ENCODE measurements at regions not wholly inside any gene's neighbourhood (a gene's known extent, or its start where the extent isn't known, plus 50 kb on each side); places are given as distances from the start of the nearest gene placed in this dataset.

DNA sequence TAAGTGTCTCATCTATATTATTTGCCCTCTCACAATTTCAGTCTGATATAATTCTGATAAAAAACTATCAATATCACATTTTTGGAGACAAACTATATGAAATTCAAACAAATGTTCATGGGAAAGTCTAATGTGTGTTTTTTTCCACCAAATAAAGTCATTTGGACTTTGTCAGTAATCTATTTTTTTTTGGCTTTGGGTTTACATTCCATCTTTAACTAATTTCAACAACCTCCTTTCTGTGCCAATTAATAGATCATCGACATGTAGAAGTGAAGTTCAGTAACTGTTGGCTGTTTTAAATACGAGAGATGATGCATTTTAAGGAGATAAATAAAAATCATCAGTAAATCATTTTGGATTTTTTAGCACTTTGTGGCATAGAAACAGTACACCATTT lies 1623.0 kb upstream of the ACVR2A start:
- TF ChIP-seq, protein P1, sequence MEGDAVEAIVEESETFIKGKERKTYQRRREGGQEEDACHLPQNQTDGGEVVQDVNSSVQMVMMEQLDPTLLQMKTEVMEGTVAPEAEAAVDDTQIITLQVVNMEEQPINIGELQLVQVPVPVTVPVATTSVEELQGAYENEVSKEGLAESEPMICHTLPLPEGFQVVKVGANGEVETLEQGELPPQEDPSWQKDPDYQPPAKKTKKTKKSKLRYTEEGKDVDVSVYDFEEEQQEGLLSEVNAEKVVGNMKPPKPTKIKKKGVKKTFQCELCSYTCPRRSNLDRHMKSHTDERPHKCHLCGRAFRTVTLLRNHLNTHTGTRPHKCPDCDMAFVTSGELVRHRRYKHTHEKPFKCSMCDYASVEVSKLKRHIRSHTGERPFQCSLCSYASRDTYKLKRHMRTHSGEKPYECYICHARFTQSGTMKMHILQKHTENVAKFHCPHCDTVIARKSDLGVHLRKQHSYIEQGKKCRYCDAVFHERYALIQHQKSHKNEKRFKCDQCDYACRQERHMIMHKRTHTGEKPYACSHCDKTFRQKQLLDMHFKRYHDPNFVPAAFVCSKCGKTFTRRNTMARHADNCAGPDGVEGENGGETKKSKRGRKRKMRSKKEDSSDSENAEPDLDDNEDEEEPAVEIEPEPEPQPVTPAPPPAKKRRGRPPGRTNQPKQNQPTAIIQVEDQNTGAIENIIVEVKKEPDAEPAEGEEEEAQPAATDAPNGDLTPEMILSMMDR (IDR thresholded peaks at IDR 0.05; ENCODE audit: unreplicated experiment) = no peak
- H3K27me3 Mint-ChIP-seq (ENCODE audit: insufficient read depth, unreplicated experiment) = no peaks in the 10 kb centered on the region
- no peaks in the 10 kb centered on the region for H3K36me3 Mint-ChIP-seq (ENCODE audit: insufficient read depth, unreplicated experiment)
- CTCF ChIA-PET = no interaction called here
- no TSS peak for BruUV-seq (replicated peaks)
- H3K27ac Mint-ChIP-seq (ENCODE audit: low read depth, unreplicated experiment) = no peak overlapping the region
- no peak for DNase-seq (ENCODE audit: unreplicated experiment)
- H3K9me3 Mint-ChIP-seq (ENCODE audit: unreplicated experiment) = no peaks in the 10 kb centered on the region
- intact Hi-C loops (cut with micrococcal nuclease) = no loop called here
- H3K4me3 Mint-ChIP-seq (ENCODE audit: unreplicated experiment) = no peak overlapping the region
- POLR2A ChIA-PET = no interaction called here
- H3K4me1 Mint-ChIP-seq (ENCODE audit: insufficient read depth, unreplicated experiment) = no peaks in the 10 kb centered on the region

DNA sequence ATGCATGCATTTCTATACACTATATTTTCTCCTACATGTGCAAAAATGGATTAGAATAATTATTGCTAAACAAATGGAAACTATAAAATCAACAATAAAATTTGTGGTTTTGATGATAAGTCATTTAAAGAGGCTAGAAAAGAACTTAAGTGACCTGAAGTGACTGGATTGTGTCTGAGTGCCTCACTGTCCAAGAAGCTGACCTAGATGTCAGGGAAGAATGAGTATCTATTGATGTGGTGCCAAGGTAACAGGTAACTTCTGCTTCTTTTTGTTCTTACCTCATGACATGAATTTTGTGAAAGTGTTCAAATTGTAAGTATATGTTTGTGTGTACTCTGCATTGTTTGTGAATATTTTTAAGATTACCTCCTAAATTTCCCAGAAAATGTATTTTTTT lies 1623.9 kb upstream of the ACVR2A start:
- POLR2A ChIA-PET = no interaction called here
- no peak overlapping the region for H3K27ac Mint-ChIP-seq (ENCODE audit: low read depth, unreplicated experiment)

DNA sequence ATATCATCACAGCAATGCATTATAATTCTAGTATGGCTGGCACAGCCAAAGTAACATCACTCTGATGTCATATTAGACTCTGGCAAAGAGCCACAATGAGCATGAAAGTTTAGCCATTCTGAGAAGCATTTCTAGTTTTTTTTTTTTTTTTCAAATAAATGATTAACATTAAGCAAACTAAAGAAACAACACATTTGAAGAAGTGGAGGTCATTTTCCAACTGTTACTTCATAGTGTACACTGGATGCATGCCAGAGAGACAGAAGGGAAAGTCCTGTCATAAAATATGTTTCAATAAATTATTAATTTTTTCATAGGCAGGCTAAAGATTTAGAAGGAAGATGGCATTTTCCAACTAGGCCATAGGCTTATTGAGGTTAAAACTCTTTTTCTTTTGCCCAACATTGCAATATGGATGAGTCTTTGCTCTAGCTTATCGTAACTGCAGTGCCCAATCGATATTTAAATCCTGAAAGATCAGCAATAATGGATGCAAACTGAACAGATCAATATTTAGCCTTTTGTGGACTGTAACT lies 1630.4 kb upstream of the ACVR2A start:
- H3K36me3 Mint-ChIP-seq (ENCODE audit: insufficient read depth, unreplicated experiment) = no peaks in the 10 kb centered on the region
- peaks cover 8% of the 10 kb centered on the region for H3K9me3 Mint-ChIP-seq (ENCODE audit: unreplicated experiment)
- H3K4me3 Mint-ChIP-seq (ENCODE audit: unreplicated experiment) = no peak overlapping the region
- POLR2A ChIA-PET = interaction anchor here (0.6 kb wide), 1 partner anchor 302 kb away, joined by 3 read pairs; no protein-coding TSS in a partner anchor
- H3K4me1 Mint-ChIP-seq (ENCODE audit: insufficient read depth, unreplicated experiment) = no peaks in the 10 kb centered on the region
- TF ChIP-seq, protein P1 (IDR thresholded peaks at IDR 0.05; ENCODE audit: unreplicated experiment) = no peak
- BruUV-seq (replicated peaks) = no TSS peak
- peak; percentile 2 for DNase-seq (ENCODE audit: unreplicated experiment)
- H3K27me3 Mint-ChIP-seq (ENCODE audit: insufficient read depth, unreplicated experiment) = no peaks in the 10 kb centered on the region
- CTCF ChIA-PET = no interaction called here
- no peak overlapping the region for H3K27ac Mint-ChIP-seq (ENCODE audit: low read depth, unreplicated experiment)
- intact Hi-C loops (cut with micrococcal nuclease) = no loop called here

More for the DNA sequence above, 1623.9 kb upstream of the ACVR2A start:
- intact Hi-C loops (cut with micrococcal nuclease) = no loop called here
- H3K9me3 Mint-ChIP-seq (ENCODE audit: unreplicated experiment) = no peaks in the 10 kb centered on the region
- TF ChIP-seq, protein P1 (IDR thresholded peaks at IDR 0.05; ENCODE audit: unreplicated experiment) = no peak
- no peak for DNase-seq (ENCODE audit: unreplicated experiment)
- no peak overlapping the region for H3K4me3 Mint-ChIP-seq (ENCODE audit: unreplicated experiment)
- no peaks in the 10 kb centered on the region for H3K36me3 Mint-ChIP-seq (ENCODE audit: insufficient read depth, unreplicated experiment)
- no TSS peak for BruUV-seq (replicated peaks)
- CTCF ChIA-PET = no interaction called here
- no peaks in the 10 kb centered on the region for H3K4me1 Mint-ChIP-seq (ENCODE audit: insufficient read depth, unreplicated experiment)
- H3K27me3 Mint-ChIP-seq (ENCODE audit: insufficient read depth, unreplicated experiment) = no peaks in the 10 kb centered on the region

DNA sequence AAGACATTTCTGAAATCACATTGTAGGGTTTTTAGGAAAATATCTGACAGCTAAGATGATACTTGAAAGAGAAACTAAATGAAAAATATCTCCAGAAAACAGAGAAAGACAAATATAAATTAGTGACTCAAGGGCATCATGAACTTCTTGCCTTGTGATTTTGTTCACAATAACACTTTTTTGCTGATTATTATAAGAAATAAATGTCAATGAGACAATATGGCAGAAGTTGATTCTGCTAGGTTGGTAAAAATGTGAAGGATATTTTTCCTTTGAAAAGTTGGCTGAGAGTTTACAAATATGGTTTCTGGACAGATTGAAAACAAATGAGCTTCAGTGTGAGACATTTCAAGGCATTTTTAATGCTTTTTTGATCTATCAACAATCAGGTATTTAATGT lies 1631.2 kb upstream of the ACVR2A start:
- Mint-ChIP-seq H3K4me1 (ENCODE audit: insufficient read depth, unreplicated experiment) (no peaks in the 10 kb centered on the region), H3K27ac (ENCODE audit: low read depth, unreplicated experiment) (no peak overlapping the region), H3K27me3 (ENCODE audit: insufficient read depth, unreplicated experiment) (no peaks in the 10 kb centered on the region), H3K9me3 (ENCODE audit: unreplicated experiment) (peaks cover 8% of the 10 kb centered on the region), H3K36me3 (ENCODE audit: insufficient read depth, unreplicated experiment) (no peaks in the 10 kb centered on the region), H3K4me3 (ENCODE audit: unreplicated experiment) (no peak overlapping the region)
- TF ChIP-seq, protein P1 (IDR thresholded peaks at IDR 0.05; ENCODE audit: unreplicated experiment) = no peak
- DNase-seq (ENCODE audit: unreplicated experiment) = no peak
- ChIA-PET POLR2A (no interaction called here), CTCF (no interaction called here)
- BruUV-seq (replicated peaks) = no TSS peak
- intact Hi-C loops (cut with micrococcal nuclease) = no loop called here

Measured in MCF 10A (cell line).